ENCODE measurements at regions not wholly inside any gene's neighbourhood (a gene's known extent, or its start where the extent isn't known, plus 50 kb on each side); places are given as distances from the start of the nearest gene placed in this dataset.

- H3K27ac ChIP-seq, result no peak overlapping the region
- no peaks in the 10 kb centered on the region for H3K27me3 ChIP-seq
- H3K4me3 ChIP-seq, result no peak overlapping the region
- TF ChIP-seq CTCF (IDR thresholded peaks at IDR 0.05), result no peak
- no peak for DNase-seq (ENCODE audit: extremely low spot score in 2 of 2)
- no peaks in the 10 kb centered on the region for H3K9me3 ChIP-seq
- no peaks in the 10 kb centered on the region for H3K36me3 ChIP-seq
- intact Hi-C loops (cut with DNase I), result no loop called here
- H3K4me1 ChIP-seq, result no peaks in the 10 kb centered on the region
Observed at GRCh38 chr3:24707936-24708335, 213.3 kb upstream of the THRB start.

- no peaks in the 10 kb centered on the region for H3K4me1 ChIP-seq
- intact Hi-C loops (cut with DNase I), result no loop called here
- H3K4me3 ChIP-seq, result no peak overlapping the region
- TF ChIP-seq CTCF (IDR thresholded peaks at IDR 0.05) (no peak), POLR2AphosphoS5 (IDR thresholded peaks at IDR 0.05; ENCODE audit: insufficient read depth in 1 of 2, low read depth in 1 of 2) (no peak), POLR2A (IDR thresholded peaks at IDR 0.05) (no peak)
- H3K36me3 ChIP-seq, result no peaks in the 10 kb centered on the region
- no peak overlapping the region for H3K27ac ChIP-seq
- no peaks in the 10 kb centered on the region for H3K9me3 ChIP-seq
- H3K27me3 ChIP-seq, result no peaks in the 10 kb centered on the region
- DNase-seq (ENCODE audit: extremely low spot score in 2 of 2), result no peak
Observed at GRCh38 chr3:24709956-24710355, 215.3 kb upstream of the THRB start.

GRCh38 chr3:24713516-24713915 lies 218.9 kb upstream of the THRB start:
- intact Hi-C loops (cut with DNase I), result no loop called here
- Histone ChIP-seq H3K27ac (no peak overlapping the region), H3K36me3 (no peaks in the 10 kb centered on the region), H3K4me1 (no peaks in the 10 kb centered on the region), H3K27me3 (no peaks in the 10 kb centered on the region), H3K4me3 (no peak overlapping the region), H3K9me3 (no peaks in the 10 kb centered on the region)
- no peak for DNase-seq (ENCODE audit: extremely low spot score in 2 of 2)
- no peak for TF ChIP-seq POLR2A (IDR thresholded peaks at IDR 0.05)
- TF ChIP-seq POLR2AphosphoS5 (IDR thresholded peaks at IDR 0.05; ENCODE audit: insufficient read depth in 1 of 2, low read depth in 1 of 2), result no peak
- TF ChIP-seq CTCF (IDR thresholded peaks at IDR 0.05), result no peak

- Histone ChIP-seq H3K27ac (no peak overlapping the region), H3K4me1 (no peaks in the 10 kb centered on the region), H3K36me3 (no peaks in the 10 kb centered on the region), H3K9me3 (no peaks in the 10 kb centered on the region), H3K4me3 (no peak overlapping the region), H3K27me3 (no peaks in the 10 kb centered on the region)
- TF ChIP-seq POLR2A (IDR thresholded peaks at IDR 0.05) (no peak), CTCF (IDR thresholded peaks at IDR 0.05) (no peak)
- no peak for DNase-seq (ENCODE audit: extremely low spot score in 2 of 2)
- intact Hi-C loops (cut with DNase I), result no loop called here
Observed at GRCh38 chr3:24714436-24714835, 219.8 kb upstream of the THRB start.

- TF ChIP-seq CTCF (IDR thresholded peaks at IDR 0.05), result no peak
- TF ChIP-seq POLR2AphosphoS5 (IDR thresholded peaks at IDR 0.05; ENCODE audit: insufficient read depth in 1 of 2, low read depth in 1 of 2), result no peak
- no peak for TF ChIP-seq POLR2A (IDR thresholded peaks at IDR 0.05)
- no peaks in the 10 kb centered on the region for H3K36me3 ChIP-seq
- H3K9me3 ChIP-seq, result no peaks in the 10 kb centered on the region
Observed at GRCh38 chr3:24715171-24715792, 220.6 kb upstream of the THRB start.

More at GRCh38 chr3:24715171-24715792, 220.6 kb upstream of the THRB start:
- no peak for DNase-seq (ENCODE audit: extremely low spot score in 2 of 2)
- no peak overlapping the region for H3K4me3 ChIP-seq
- no peak overlapping the region for H3K27ac ChIP-seq
- intact Hi-C loops (cut with DNase I), result no loop called here
- H3K27me3 ChIP-seq, result no peaks in the 10 kb centered on the region
- no peaks in the 10 kb centered on the region for H3K4me1 ChIP-seq
